GM10248 (cell line): ENCODE measurements at regions not wholly inside any gene's neighbourhood (a gene's known extent, or its start where the extent isn't known, plus 50 kb on each side); places are given as distances from the start of the nearest gene placed in this dataset.

Experiments
- CTCF ChIA-PET: fragments of 300-600 bp; sonication (Branson Sonifier 250); formaldehyde crosslinking; extraction: SDS; loops from one replicate; lab custom pipeline; 2021; ENCODE audit warnings: antibody characterized with exemption; lab: Yijun Ruan, JAX
- POLR2A ChIA-PET: fragments of 350-650 bp; sonication (Branson Sonifier 250); formaldehyde crosslinking; extraction: SDS; loops from one replicate; lab custom pipeline; 2020; ENCODE audit warnings: antibody characterized with exemption; lab: Yijun Ruan, JAX
- DNase-seq: peaks from one replicate; pipeline ENCODE4 v3.0.0; 2012; ENCODE audit errors: extremely low spot score
- TF ChIP-seq, protein P1 (sequence below): IDR thresholded peaks from 2 replicates; pipeline ENCODE4 v1.5.1; 2012; ENCODE audit warnings: mild to moderate bottlenecking, low read depth; ENCODE audit errors: extremely low read depth, missing control alignments, control extremely low read depth

- TF ChIP-seq, protein P1, sequence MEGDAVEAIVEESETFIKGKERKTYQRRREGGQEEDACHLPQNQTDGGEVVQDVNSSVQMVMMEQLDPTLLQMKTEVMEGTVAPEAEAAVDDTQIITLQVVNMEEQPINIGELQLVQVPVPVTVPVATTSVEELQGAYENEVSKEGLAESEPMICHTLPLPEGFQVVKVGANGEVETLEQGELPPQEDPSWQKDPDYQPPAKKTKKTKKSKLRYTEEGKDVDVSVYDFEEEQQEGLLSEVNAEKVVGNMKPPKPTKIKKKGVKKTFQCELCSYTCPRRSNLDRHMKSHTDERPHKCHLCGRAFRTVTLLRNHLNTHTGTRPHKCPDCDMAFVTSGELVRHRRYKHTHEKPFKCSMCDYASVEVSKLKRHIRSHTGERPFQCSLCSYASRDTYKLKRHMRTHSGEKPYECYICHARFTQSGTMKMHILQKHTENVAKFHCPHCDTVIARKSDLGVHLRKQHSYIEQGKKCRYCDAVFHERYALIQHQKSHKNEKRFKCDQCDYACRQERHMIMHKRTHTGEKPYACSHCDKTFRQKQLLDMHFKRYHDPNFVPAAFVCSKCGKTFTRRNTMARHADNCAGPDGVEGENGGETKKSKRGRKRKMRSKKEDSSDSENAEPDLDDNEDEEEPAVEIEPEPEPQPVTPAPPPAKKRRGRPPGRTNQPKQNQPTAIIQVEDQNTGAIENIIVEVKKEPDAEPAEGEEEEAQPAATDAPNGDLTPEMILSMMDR, result no peak
- ChIA-PET CTCF (interaction anchor here (1.5 kb wide), 1 partner anchor 9 kb away, joined by 3 read pairs; no protein-coding TSS in a partner anchor), POLR2A (no interaction called here)
- no peak for DNase-seq
Observed at GRCh38 chr12:124478985-124479645, 88.3 kb downstream of the NCOR2 start.

DNA sequence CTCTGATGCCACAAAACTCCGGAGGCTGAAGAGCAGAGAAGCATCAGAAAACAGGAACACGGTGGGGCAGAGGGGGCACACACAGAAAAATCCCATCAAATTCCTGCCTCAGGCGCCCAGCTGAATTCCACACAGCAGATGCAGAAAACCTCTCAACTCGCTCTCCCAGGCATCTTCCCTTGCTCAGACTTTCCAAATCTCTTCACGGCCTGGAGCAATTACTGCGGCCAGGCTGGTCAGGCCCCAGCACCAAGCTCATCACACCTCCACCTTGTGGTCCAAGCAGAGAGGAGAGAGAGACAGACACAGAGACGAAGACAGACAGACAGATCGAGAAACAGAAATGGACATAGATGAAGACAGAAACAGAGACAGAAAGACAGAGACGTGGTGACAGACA is 89.0 kb downstream of the NCOR2 start:
- ChIA-PET POLR2A (no interaction called here), CTCF (interaction anchor here (0.8 to 1.5 kb wide), 3 partner anchors 9 to 13 kb away, joined by 3 read pairs; no protein-coding TSS in a partner anchor)
- no peak for DNase-seq
- TF ChIP-seq, protein P1, result no peak

DNA sequence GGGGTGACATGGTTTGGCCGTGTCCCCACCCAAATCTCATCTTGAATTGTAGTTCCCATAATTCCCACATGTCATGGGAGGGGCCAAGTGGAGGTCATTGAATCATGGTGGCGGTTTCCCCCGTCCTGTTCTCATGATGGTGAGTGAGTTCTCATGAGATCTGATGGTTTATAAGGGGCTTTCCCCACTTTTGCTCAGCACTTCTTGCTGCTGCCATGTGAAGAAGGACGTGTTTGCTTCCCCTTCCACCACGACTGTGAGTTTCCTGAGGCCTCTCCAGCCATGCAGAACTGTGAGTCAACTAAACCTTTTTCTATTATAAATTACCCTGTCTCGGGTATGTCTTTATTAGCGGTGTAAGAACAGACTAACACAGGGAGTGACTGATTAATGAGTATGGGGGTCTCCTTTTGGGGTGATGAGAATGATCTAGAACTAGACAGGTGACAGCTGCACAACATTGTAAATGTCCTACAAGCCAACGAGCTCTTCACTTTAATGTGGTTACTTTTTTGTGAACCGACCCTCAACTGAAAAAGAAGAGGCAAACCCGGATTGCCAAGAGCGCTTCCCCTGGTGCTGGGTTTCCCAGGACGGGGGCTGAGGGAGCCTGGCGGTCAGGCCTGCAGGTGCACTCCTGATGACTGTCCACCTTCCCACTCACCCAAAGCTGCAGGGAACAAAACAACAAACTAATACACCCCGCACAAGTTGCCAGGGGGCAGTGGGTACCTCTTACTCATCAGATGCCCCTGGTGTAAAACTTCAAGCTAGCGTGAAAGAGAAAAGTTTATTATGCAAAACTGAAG is 90.1 kb downstream of the NCOR2 start:
- CTCF ChIA-PET, result interaction anchor here (0.8 to 1.5 kb wide), 3 partner anchors 8 to 12 kb away, joined by 3 read pairs; no protein-coding TSS in a partner anchor
- DNase-seq, result no peak
- TF ChIP-seq, protein P1, result no peak
- POLR2A ChIA-PET, result no interaction called here

GRCh38 chr12:124476011-124476400 is 91.4 kb downstream of the NCOR2 start:
- ChIA-PET POLR2A (no interaction called here), CTCF (no interaction called here)
- TF ChIP-seq, protein P1, result no peak
- no peak for DNase-seq

DNA sequence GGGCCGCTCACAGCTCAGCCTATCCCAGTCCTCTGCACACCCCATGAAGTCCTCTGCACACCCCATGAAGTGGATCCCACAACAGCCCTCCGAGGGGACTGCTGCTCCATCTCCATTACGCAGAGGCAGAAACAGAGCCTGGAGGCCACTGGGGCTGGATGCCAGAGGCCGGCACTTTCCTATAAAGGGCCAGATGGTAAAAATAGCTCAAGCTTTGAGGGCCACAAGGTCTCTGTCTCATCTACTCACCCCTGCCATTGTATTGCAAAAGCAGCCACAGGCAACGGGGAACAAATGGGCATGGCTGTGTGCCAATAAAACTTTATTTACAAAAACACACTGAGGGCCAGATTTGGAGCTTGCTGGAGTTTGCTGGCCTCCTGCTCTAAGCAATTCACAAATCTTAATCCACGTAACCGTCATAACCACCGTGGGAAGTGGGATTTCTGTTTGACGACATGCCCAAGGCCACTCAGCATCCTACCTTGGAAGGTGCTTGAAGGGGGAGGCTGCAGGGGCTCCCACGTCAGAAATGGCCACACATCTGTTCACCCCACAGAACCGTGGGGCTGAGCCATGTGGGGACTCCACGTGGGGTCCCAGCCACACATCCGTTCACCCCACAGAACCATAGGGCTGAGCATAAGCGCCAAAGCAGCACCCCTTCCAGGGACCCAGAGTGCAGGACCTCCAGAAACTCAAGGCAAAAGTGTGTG is 92.0 kb downstream of the NCOR2 start:
- ChIA-PET CTCF (no interaction called here), POLR2A (no interaction called here)
- DNase-seq, result no peak
- TF ChIP-seq, protein P1, result no peak

DNA sequence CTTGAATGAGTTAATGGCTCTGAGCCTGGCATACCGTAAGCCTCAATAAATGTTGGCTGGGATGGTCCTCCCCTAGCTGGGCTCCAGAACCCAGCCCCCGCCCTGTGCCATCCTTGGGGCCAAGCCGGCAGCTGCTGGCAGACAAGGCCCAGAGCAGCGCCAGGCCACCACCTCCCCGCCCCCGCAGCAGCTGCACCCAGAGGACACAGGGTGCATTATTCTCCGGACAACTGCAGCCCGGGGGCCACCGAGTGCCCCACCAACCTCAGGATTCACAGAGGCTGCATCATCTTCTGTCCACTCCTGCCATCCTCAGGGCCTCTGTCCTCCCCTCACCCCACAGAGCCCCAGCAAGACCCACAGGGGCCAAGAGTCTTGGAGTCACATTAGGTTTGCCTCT is 92.7 kb downstream of the NCOR2 start:
- ChIA-PET CTCF (no interaction called here), POLR2A (no interaction called here)
- no peak for DNase-seq
- TF ChIP-seq, protein P1, result no peak
